GM12891 (cell line): ENCODE measurements at regions not wholly inside any gene's neighbourhood (a gene's known extent, or its start where the extent isn't known, plus 50 kb on each side); places are given as distances from the start of the nearest gene placed in this dataset.
"Not testable (repeated sequence)": the region's sequence is repeated elsewhere in the genome, so short reads cannot be mapped to it uniquely, and the experiment has no call there.

ENCODE experiments used
- DNase-seq: peaks from one replicate; pipeline ENCODE4 v3.0.0; 2011; ENCODE audit warnings: low spot score; ENCODE audit not compliant: insufficient read length
- FAIRE-seq: peaks from 2 replicates; lab custom pipeline; 2011; peaks lifted over from hg19 to GRCh38; lab: Jason Lieb, UNC
- PAX5 ChIP-seq: IDR thresholded peaks from 2 replicates; pipeline ENCODE4 v1.6.1; 2011; ENCODE audit warnings: low read length, moderate library complexity, mild to moderate bottlenecking; ENCODE audit not compliant: insufficient read depth, severe bottlenecking
- POLR2A ChIP-seq: IDR thresholded peaks from 2 replicates; pipeline ENCODE4 v1.6.1; 2011; ENCODE audit warnings: low read depth, low read length, control low read depth
- POLR2AphosphoS5 ChIP-seq: IDR thresholded peaks from 2 replicates; pipeline ENCODE4 v1.6.1; 2011; ENCODE audit warnings: low read depth, low read length, control low read depth
- POU2F2 ChIP-seq: IDR thresholded peaks from 2 replicates; pipeline ENCODE4 v1.6.1; 2011; ENCODE audit warnings: low read depth, mild to moderate bottlenecking, control low read depth, low read length, moderate library complexity
- SPI1 ChIP-seq: IDR thresholded peaks from 2 replicates; pipeline ENCODE4 v1.6.1; 2011; ENCODE audit warnings: low read depth, low read length, control low read depth
- TAF1 ChIP-seq: IDR thresholded peaks from 2 replicates; pipeline ENCODE4 v1.6.1; 2011; ENCODE audit warnings: low read depth, low read length, control low read depth

DNA sequence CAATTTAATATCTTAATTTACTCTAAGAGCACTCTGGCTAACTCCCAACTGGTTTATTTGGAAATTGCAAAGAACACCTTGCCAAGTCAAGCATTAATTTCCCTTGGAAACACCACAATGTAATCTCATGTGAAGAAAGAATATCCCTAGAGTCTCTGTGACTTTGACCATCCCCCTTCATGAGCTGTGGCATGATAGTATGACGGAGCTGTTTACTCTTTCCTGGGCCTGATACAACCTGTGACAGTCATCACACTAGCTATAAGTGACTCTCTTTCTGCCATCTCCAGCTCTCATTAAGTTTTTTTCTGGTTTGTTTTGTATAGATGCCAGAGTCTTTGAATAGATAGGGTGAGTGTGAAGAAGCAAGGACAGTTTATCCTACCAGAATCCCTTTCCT, 470.3 kb upstream of the JARID2 start:
- no peak for FAIRE-seq
- no peak for TF ChIP-seq SPI1
- no peak for TF ChIP-seq PAX5
- no peak for TF ChIP-seq POLR2A
- no peak for TF ChIP-seq POU2F2
- no peak for TF ChIP-seq TAF1
- no peak for TF ChIP-seq POLR2AphosphoS5
- DNase-seq, result no peak

DNA sequence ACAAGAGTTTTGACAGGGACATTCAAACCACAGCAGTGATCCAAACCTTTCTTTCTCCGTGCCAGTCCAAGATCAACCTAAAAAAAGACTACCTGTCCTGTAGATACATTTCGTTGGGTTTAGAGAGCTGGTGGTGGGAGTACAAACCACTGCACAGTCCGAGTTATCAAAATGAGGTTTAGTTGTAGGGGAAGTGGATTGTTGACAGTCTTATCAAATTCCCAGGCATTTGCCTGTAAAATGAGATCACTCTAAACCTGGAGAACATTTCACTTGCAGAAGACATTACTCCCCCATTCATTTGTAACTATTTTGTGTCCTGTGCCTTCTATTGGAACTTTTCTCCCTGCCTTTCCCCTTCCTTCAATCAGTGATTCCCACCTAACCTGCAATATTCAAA, 469.6 kb upstream of the JARID2 start:
- DNase-seq (no peak), FAIRE-seq (peak; percentile 61)
- TF ChIP-seq TAF1 (no peak), POLR2AphosphoS5 (no peak), SPI1 (no peak), POLR2A (no peak), POU2F2 (no peak), PAX5 (no peak)

DNA sequence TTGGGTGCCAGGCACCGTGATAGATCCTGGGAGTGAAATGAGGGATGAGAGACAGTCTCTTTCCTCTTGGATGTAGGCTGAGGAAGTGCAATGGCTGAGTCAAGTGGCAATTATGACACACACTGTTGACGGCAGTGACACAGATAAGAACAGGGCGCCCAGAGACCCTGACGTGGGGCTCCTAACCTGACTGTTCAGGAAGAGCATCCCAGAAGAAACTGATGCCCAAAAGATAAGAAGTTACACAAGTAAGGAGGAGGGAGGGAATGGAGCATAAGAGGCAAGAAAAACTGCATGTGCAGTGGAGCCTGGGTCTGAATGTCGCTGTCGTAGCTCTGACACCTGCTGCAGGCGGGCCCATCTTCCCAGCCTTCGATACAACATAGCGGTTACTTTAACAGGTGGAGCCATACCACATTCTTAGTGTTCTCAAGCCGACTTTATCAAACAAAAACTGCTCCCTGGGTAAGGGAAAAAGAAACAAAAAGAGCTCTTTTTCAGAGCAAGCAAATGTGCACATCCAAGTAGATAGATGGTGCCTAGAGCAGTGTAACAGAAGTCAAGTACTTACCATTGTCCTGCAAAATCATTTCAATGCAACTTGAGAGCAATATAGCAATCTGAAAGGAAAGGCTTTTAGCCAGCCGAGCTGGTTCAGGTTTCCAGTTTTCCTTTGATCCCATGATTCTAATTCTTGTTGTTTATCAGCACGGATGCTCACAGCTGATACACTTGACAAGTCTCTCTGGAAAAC, 463.9 kb upstream of the JARID2 start:
- TF ChIP-seq SPI1, result no peak
- no peak for TF ChIP-seq POLR2AphosphoS5
- no peak for TF ChIP-seq POU2F2
- no peak for TF ChIP-seq TAF1
- no peak for TF ChIP-seq POLR2A
- no peak for TF ChIP-seq PAX5
- DNase-seq (no peak), FAIRE-seq (no peak)

DNA sequence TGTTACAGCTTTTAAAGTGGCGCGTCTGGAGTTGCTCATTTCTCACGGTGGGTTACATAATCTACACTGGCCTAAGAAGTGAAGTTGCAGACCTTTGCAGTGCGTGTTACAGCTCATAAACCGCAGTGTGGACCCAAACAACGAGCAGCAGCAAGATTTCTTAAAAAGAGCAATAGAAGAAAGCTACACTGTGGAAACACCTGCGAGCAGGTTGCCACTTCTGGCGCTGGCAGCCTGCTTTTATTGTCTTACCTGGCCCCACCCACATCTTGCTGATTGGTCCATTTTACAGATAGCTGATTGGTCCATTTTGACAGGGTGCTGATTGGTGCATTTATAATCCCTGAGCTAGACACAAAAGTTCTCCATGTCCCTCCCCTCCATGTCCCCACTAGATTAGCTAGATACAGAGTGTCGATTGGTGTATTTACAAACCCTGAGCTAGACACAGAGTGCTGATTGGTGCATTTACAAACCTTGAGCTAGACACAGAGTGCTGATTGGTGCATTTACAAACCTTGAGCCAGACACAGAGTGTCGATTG, 462.9 kb upstream of the JARID2 start:
- FAIRE-seq, DNase-seq: not testable (repeated sequence)

DNA sequence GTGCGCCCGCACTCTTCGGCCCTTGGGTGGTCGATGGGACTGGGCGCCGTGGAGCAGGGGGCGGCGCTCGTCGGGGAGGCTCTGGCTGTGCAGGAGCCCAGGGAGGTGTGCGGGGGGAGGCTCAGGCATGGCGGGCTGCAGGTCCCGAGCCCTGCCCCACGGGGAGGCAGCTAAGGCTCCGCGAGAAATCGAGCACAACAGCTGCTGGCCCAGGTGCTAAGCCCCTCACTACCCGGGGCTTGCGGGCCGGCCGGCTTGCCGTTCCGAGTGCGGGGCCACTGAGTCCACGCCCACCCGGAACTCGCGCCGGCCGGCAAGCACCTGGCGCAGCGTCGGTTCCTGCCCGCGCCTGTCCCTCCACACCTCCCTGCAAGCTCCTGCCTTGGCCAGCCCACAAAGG, 462.3 kb upstream of the JARID2 start:
- DNase-seq (no peak), FAIRE-seq (no peak)
- TF ChIP-seq SPI1 (no peak), PAX5 (no peak), TAF1 (no peak), POU2F2 (no peak), POLR2A (no peak), POLR2AphosphoS5 (no peak)

DNA sequence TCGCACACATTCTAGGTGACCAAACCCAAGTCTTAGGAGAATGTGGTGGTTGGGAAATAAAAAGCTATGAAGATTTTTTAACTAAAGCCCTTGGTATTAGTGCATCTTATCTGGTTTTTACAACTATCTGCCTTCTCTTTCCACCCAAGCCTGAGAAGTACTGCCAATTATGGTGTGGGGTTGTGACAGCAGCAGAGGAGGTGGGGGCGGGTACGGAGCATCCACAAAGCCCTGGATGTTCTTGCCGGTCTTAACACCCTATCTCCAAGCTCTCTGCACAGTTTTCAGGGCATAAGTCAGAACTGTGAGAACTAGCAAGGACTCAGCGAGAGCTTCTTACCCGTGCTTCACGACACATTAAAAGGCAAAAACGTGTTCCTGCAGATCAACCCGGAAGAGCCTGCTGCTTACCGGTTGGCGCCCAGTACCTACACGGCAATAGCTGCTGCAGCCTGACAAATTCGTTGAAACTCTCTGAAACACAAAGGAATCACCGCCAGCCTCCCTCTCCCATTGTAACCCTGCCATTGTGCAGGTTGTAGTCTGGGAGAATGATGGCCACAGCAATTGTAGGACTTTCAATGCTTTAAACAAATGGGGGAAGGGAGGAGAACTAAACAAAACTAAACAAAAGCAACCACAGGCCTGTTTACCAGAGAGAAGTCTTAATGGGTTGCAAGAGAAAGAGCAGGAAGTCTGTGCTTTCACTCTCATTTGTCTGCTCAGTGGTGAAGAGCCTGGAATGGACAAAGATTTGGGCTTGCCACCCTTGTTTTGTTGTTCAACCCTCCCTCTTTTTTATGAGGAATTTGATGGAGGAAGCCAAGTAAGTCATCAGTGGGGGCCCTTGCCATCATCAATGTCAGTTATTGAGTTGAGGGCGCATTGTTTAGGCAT, 461.0 kb upstream of the JARID2 start:
- DNase-seq (no peak), FAIRE-seq (no peak)
- TF ChIP-seq PAX5 (no peak), POLR2A (no peak), POU2F2 (no peak), POLR2AphosphoS5 (no peak), SPI1 (no peak), TAF1 (no peak)

DNA sequence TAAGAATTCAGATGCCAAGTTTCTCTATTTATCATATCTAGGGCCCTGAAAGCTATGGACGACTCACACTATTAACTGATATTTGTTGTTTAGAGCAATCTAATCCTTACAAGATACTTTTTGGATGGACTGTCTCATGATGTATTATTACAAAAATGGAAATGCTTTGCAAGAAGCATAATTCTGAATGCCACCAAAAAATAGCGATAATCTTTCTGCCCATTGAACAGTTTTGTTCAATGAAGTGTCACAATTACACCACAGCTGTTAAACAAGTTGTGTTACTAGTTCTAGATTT, 460.4 kb upstream of the JARID2 start:
- FAIRE-seq (no peak), DNase-seq (no peak)
- TF ChIP-seq PAX5 (no peak), POLR2AphosphoS5 (no peak), SPI1 (no peak), POLR2A (no peak), TAF1 (no peak), POU2F2 (no peak)

DNA sequence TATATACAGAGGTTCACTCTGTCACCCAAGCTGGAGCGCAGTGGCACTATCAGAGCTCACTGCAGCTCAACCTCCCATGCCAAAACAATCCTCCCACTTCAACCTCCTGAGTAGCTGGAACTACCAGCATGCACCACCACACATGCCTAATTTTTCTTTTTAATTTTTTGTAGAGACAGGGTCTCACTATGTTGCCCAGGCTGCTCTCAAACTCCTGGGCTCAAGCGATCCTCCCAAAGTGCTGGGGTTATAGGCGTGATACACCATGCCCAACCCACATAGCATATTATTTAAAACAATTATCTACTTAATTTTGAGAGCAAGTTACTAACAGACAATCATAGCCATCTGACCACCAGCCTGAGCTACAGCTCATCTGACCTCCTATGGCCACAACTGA, 459.9 kb upstream of the JARID2 start:
- TF ChIP-seq SPI1, result no peak
- no peak for TF ChIP-seq PAX5
- TF ChIP-seq POLR2AphosphoS5, result no peak
- no peak for TF ChIP-seq TAF1
- TF ChIP-seq POU2F2, result no peak
- TF ChIP-seq POLR2A, result no peak
- DNase-seq (no peak), FAIRE-seq (no peak)

DNA sequence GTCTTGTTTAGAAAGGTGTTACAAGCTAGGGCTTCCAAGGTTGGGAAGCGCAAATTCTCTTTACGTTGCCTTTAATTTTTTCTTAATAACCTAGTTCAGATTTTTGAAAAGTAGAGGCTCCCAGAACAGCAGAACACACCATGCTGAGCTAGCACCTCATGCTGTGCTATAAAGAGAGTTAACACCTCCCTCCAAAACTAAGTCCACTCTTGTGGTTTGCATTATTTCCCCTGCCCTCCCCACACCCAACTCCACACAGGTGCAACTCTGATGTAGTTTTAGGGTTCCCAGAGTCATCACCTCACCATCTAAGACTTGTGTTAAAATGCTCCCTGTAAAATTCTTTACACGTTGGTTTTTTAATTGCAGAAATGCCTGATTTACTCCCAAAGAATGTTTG, 459.4 kb upstream of the JARID2 start:
- DNase-seq (no peak), FAIRE-seq (no peak)
- TF ChIP-seq PAX5 (no peak), TAF1 (no peak), POLR2AphosphoS5 (no peak), SPI1 (no peak), POLR2A (no peak), POU2F2 (no peak)

DNA sequence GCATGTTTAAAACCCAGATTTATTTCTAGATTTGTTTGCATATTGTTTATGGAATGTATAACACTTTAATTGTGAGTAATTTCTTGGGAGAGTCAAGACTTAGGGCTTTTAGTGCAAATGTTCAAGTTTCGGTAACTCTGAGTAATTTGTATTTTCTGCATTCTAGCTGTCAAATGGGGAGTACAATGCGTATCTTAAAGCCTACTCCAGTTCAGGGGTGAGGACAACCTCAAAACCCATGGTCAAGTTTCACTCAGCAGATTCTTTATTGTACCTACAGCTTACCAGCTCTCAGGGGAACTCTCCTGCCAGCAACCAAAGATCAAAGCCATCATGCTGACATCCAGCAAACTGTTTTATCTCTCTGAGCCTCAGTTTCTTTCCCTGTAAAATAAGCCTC, 458.6 kb upstream of the JARID2 start:
- no peak for TF ChIP-seq POLR2A
- TF ChIP-seq POU2F2, result no peak
- no peak for TF ChIP-seq PAX5
- no peak for TF ChIP-seq TAF1
- no peak for TF ChIP-seq SPI1
- TF ChIP-seq POLR2AphosphoS5, result no peak
- peak; percentile 78 for FAIRE-seq

More for the DNA sequence above, 458.6 kb upstream of the JARID2 start:
- no peak for DNase-seq
